ENCODE measurements at regions not wholly inside any gene's neighbourhood (a gene's known extent, or its start where the extent isn't known, plus 50 kb on each side); places are given as distances from the start of the nearest gene placed in this dataset.
A peak's percentile ranks its signal among the peaks of the same experiment; 100 is the strongest.

- no peak for DNase-seq (ENCODE audit: low read depth in 3 of 3, low spot score in 2 of 3)
Measured at GRCh38 chr7:26512737-26513136, 221.1 kb downstream of the SNX10 start.

GRCh38 chr7:26513948-26514347 is 222.3 kb downstream of the SNX10 start:
- no peak for DNase-seq (ENCODE audit: low read depth in 3 of 3, low spot score in 2 of 3)

GRCh38 chr7:26514633-26515032 is 223.0 kb downstream of the SNX10 start:
- no peak for DNase-seq (ENCODE audit: low read depth in 3 of 3, low spot score in 2 of 3)

GRCh38 chr7:26515314-26515842 is 223.7 kb downstream of the SNX10 start:
- DNase-seq (ENCODE audit: low read depth in 3 of 3, low spot score in 2 of 3), result no peak

DNA sequence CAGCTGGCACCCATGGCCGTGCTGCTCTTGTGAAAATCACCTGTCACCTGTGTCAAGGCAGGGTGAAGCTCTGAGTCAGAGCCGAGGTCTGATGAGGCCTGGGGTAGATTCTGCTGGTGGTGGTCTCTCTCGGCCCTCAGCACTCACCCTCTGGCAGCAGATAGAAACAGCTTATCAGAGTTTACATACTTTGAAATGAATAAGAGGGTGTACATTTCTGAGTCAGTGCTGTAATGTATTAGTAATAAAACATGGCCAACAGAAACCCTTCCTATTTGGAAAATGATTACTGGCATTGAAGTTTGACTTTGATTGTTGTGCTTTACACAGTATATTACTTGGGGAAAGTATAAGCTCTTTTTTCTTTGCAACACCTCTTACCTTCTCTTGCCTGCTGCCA is 228.8 kb downstream of the SNX10 start:
- no peak for DNase-seq (ENCODE audit: low read depth in 3 of 3, low spot score in 2 of 3)

GRCh38 chr7:26522633-26523032 is 231.0 kb downstream of the SNX10 start:
- no peak for DNase-seq (ENCODE audit: low read depth in 3 of 3, low spot score in 2 of 3)

- peak in 1 of 3 donors; percentile 64 for DNase-seq (ENCODE audit: low read depth in 3 of 3, low spot score in 2 of 3)
Measured at GRCh38 chr7:26525398-26526264, 234.0 kb downstream of the SNX10 start.

- no peak for DNase-seq (ENCODE audit: low read depth in 3 of 3, low spot score in 2 of 3)
Measured at GRCh38 chr7:26526265-26526587, 234.6 kb downstream of the SNX10 start.

DNA sequence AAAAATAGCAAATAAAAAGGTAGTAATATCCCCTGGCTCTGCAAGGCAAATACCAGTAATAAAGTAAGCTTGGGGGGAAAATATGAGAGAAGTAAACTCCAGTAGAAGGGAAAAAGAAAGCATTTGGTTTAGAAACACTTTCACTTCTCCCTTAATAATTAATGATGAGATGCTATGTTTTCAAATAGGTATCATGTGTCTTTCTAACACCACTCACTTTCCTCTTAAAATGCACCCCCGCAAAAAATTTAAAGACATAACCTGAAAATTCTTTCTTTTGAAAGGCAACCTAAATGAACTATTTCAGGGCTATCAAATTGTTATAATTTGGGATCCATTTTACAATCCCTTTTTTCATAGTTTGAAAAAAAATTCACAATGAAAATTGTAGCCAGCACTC is 240.3 kb downstream of the SNX10 start:
- no peak for DNase-seq (ENCODE audit: low read depth in 3 of 3, low spot score in 2 of 3)

- DNase-seq (ENCODE audit: low read depth in 3 of 3, low spot score in 2 of 3), result no peak
Measured at GRCh38 chr7:26532471-26532870, 240.8 kb downstream of the SNX10 start.

- DNase-seq (ENCODE audit: low read depth in 3 of 3, low spot score in 2 of 3), result no peak
Measured at GRCh38 chr7:26533217-26533616, 241.6 kb downstream of the SNX10 start.

DNA sequence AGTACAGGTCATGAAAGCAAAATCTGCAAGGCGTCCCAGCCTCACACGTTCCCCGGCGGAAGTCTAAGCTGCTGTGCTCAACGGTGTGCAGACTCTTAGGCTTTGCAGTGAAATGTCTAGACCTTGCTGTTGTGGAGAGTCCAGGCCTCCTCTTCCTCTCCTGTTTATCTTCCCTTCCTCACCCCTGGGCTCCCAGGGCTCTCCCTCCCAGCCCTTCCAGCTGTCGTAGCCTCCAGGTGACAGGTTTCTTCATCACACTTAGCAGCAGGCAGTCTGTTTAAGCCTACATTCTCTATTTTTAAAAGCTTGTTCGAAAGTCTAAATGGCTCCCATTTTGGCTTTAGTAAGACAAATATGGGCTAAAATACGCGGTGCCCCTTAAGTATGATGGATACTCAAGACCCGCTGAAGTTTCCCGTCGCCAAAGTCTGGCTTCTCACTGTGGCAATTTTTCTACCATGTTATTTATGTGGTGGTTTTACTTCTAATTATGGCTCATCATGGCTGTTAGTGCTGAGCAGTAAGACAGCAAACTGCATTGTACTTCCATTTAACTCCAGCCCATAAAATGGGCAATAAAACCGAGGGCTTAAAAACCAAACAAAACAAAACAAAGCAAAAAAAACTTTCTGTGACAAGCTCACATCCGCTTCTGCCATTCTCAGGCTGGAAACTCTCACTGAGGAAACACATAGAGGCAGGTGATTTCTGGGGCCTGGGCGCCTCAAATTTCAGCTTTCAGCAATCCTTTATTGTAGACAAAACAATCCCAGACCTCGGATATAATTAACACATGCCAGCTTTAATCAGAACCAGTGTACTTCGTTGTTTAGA is 243.2 kb downstream of the SNX10 start:
- no peak for DNase-seq (ENCODE audit: low read depth in 3 of 3, low spot score in 2 of 3)

- no peak for DNase-seq (ENCODE audit: low read depth in 3 of 3, low spot score in 2 of 3)
Measured at GRCh38 chr7:26535483-26536007, 243.9 kb downstream of the SNX10 start.

GRCh38 chr7:26538216-26538615 is 246.6 kb downstream of the SNX10 start:
- no peak for DNase-seq (ENCODE audit: low read depth in 3 of 3, low spot score in 2 of 3)

DNA sequence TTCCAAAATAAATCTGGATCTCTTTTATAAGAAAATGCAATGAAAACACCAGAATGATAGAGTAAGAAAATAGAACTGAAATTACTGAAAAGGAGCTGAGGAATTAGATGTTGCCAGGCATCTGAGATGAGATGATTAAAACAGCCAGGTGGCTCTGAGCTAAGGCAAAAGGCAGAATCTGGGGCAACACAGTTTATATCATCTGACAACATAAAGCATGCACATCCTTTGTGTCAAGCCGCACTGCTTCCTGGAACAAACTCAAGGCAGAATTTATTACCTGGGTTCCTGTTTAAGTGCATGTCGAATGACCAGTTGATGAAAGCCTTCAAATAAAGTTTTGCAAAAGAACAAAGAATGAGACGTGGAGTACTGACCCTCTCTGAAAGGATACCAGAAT is 247.0 kb downstream of the SNX10 start:
- no peak for DNase-seq (ENCODE audit: low read depth in 3 of 3, low spot score in 2 of 3)

DNA sequence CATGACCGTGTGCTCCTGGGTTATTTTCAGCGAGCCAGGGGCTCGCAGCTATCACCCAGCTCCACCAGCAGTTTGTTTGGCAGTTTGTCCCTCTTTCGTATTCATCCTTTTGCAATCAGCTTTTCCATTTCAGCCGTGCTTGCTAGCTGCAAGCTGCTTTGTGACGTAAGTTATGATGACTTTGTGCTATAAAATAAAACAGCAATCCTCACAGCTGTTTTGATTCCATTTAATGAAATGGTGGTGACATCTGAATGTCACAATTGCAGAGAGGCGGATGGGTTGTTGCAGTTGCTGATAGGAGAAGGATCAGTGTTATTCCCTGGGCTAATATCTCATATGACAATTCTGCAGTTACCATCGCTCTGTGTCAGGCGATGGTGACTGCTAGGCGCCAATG is 251.7 kb downstream of the SNX10 start:
- no peak for DNase-seq (ENCODE audit: low read depth in 3 of 3, low spot score in 2 of 3)

DNA sequence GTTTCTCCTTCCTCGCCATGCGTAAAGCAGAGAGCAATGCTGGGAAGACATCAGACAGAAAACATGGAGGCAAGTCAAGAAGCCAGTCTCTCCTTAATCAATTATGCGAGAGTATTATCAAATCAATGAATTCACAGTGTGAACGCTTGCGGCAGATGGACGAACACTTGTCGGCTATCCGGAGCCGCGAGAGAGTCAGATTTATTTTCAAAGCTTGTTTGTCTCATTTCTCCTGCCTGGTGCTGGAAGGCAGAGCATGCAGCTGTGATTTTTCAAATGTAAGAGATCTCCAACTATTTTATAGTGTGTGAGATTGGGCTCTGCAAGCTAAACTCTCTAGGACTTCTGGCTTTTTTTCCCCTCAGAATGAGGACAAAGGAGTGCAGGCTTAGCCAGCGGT is 252.3 kb downstream of the SNX10 start:
- no peak for DNase-seq (ENCODE audit: low read depth in 3 of 3, low spot score in 2 of 3)

DNA sequence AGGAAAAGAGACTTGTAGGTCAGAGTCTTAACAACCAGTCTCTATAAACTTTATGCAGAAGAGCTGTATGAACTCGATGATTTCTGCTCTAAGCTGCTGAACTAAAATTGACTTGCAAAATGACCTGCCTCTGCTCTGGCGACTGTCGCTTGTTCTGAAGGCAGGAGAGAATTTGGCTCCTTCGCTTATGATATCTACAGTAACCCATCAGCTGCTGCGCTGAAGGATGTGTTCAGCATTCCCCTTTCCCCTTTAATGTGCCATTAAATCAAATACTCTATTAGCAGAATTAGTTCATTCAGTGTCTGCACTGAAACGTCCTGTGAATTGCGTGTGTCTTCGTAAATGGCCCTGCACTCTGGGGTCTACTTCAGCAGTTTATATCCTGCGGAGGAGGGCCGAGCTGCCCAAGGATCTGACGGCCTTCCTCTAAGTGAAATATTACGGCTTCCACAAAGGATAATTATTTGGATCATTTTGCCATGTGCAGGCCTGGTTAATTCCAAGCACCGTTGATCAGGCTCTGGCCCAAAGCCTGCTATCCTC is 254.9 kb downstream of the SNX10 start:
- DNase-seq (ENCODE audit: low read depth in 3 of 3, low spot score in 2 of 3), result no peak

DNA sequence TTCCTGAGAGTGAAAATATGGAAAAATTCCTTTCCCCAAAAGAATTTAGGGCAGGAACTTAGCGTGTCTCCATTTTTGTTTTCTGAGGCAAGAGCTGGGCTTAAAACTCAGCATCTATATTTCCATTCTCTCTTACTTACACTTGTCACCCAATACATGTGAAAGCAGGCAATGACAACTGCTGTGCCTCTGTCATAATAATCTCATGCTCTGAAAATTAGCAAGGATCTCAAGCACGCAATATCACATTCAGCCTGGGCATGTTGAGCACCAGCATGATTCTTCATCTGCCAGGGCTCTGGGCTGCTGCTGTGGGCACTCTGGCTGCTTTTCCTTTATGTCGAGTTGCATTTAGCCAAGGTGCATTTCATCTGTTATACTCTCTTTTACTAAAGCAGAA is 255.5 kb downstream of the SNX10 start:
- no peak for DNase-seq (ENCODE audit: low read depth in 3 of 3, low spot score in 2 of 3)

DNA sequence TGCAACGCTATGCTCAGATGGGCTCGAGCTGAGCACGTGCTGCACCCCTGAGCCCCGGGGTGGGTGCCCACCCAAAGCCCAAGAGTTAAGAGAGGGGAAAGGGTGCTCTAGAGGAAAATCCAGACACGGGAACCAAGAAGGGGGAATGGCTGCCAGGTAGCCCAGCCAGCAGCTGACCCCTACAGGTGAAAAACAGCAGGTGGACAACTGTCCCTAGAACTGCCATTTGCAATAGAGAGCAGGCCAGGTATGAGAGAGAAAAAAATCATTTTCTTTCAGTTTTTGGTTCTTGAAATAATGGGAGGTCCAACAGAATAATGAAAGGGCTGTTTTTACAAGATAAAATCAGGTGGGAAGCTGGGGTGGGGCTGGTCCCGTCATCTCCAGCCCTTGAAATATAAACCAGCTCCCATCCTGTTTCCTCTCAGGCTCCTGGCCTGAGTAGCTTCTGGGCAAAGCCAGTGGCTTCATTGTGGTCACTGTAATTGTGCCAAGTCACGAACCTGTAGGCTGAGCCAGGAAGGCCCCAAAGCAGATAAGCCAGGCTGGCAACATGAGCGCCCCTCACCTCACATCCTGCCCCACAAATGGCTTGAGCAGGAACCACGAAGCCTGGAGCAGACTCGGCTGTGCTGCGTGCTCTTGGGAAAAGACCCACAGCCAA is 257.8 kb downstream of the SNX10 start:
- no peak for DNase-seq (ENCODE audit: low read depth in 3 of 3, low spot score in 2 of 3)

- no peak for DNase-seq (ENCODE audit: low read depth in 3 of 3, low spot score in 2 of 3)
Measured at GRCh38 chr7:26550492-26550891, 258.8 kb downstream of the SNX10 start.

Measured in right renal cortex interstitium (tissue), 3 donors.